CD4-positive, alpha-beta T cell treated with Interleukin-4 for 1 hour (primary cell): ENCODE measurements at regions not wholly inside any gene's neighbourhood (a gene's known extent, or its start where the extent isn't known, plus 50 kb on each side); places are given as distances from the start of the nearest gene placed in this dataset.
"Not testable (repeated sequence)": the region's sequence is repeated elsewhere in the genome, so short reads cannot be mapped to it uniquely, and the experiment has no call there.

Experiments used
- DNase-seq, 2 donors: peaks; one replicate each; pipeline ENCODE4 v3.0.0-alpha.2; 2020 to 2022

GRCh38 chr3:115397433-115397832, 225.9 kb upstream of the GAP43 start:
- DNase-seq = no peak

GRCh38 chr3:115398506-115398905, 224.8 kb upstream of the GAP43 start:
- no peak for DNase-seq

GRCh38 chr3:115399750-115400149, 223.6 kb upstream of the GAP43 start:
- DNase-seq = no peak

GRCh38 chr3:115401298-115401697, 222.0 kb upstream of the GAP43 start:
- DNase-seq = no peak

- no peak for DNase-seq
Observed at GRCh38 chr3:115401851-115402501, 221.3 kb upstream of the GAP43 start.

- no peak for DNase-seq
Observed at GRCh38 chr3:115402651-115403050, 220.7 kb upstream of the GAP43 start.

GRCh38 chr3:115403786-115404185, 219.5 kb upstream of the GAP43 start:
- DNase-seq = no peak

GRCh38 chr3:115409596-115409995, 213.7 kb upstream of the GAP43 start:
- no peak for DNase-seq

- not testable (repeated sequence) for DNase-seq
Observed at GRCh38 chr3:115414610-115415009, 208.7 kb upstream of the GAP43 start.

- no peak for DNase-seq
Observed at GRCh38 chr3:115415246-115415996, 207.9 kb upstream of the GAP43 start.

- peak in 1 of 2 donors; percentile 16 for DNase-seq
Observed at GRCh38 chr3:115418583-115418982, 204.7 kb upstream of the GAP43 start.

- no peak for DNase-seq
Observed at GRCh38 chr3:115420086-115420485, 203.2 kb upstream of the GAP43 start.

GRCh38 chr3:115423170-115423569, 200.1 kb upstream of the GAP43 start:
- DNase-seq = no peak

- no peak for DNase-seq
Observed at GRCh38 chr3:115428841-115429240, 194.5 kb upstream of the GAP43 start.

GRCh38 chr3:115436767-115437301, 186.5 kb upstream of the GAP43 start:
- DNase-seq = no peak

- DNase-seq = no peak
Observed at GRCh38 chr3:115438799-115439198, 184.5 kb upstream of the GAP43 start.

- DNase-seq = no peak
Observed at GRCh38 chr3:115445559-115445958, 177.8 kb upstream of the GAP43 start.

- DNase-seq = no peak
Observed at GRCh38 chr3:115448851-115449250, 174.5 kb upstream of the GAP43 start.

GRCh38 chr3:115450036-115450435, 173.3 kb upstream of the GAP43 start:
- DNase-seq = no peak

- no peak for DNase-seq
Observed at GRCh38 chr3:115464036-115464435, 159.3 kb upstream of the GAP43 start.

- DNase-seq = no peak
Observed at GRCh38 chr3:115469649-115470048, 153.7 kb upstream of the GAP43 start.

- DNase-seq = no peak
Observed at GRCh38 chr3:115470254-115470653, 153.1 kb upstream of the GAP43 start.

- DNase-seq = no peak
Observed at GRCh38 chr3:115475178-115476041, 147.9 kb upstream of the GAP43 start.
